Superior temporal gyrus (tissue), 1 donor: ENCODE measurements at regions not wholly inside any gene's neighbourhood (a gene's known extent, or its start where the extent isn't known, plus 50 kb on each side); places are given as distances from the start of the nearest gene placed in this dataset.
"Not testable (repeated sequence)": the region's sequence is repeated elsewhere in the genome, so short reads cannot be mapped to it uniquely, and the experiment has no call there.

Experiments used
- DNase-seq: peaks from one replicate; pipeline ENCODE4 v3.0.0-alpha.2; 2016; ENCODE audit errors: extremely low spot score

GRCh38 chr1:215400741-215401140, 166.4 kb upstream of the KCTD3 start:
- DNase-seq, result no peak

- DNase-seq, result no peak
Measured at GRCh38 chr1:215402147-215402546, 165.0 kb upstream of the KCTD3 start.

- DNase-seq, result no peak
Measured at GRCh38 chr1:215405211-215405610, 161.9 kb upstream of the KCTD3 start.

- DNase-seq, result no peak
Measured at GRCh38 chr1:215406927-215407326, 160.2 kb upstream of the KCTD3 start.

GRCh38 chr1:215407575-215407974, 159.5 kb upstream of the KCTD3 start:
- DNase-seq, result no peak

GRCh38 chr1:215409546-215409945, 157.6 kb upstream of the KCTD3 start:
- not testable (repeated sequence) for DNase-seq

GRCh38 chr1:215415521-215415920, 151.6 kb upstream of the KCTD3 start:
- DNase-seq, result not testable (repeated sequence)

- DNase-seq, result no peak
Measured at GRCh38 chr1:215416497-215416896, 150.6 kb upstream of the KCTD3 start.

- DNase-seq, result no peak
Measured at GRCh38 chr1:215417122-215417521, 150.0 kb upstream of the KCTD3 start.

- DNase-seq, result no peak
Measured at GRCh38 chr1:215418876-215419447, 148.1 kb upstream of the KCTD3 start.

GRCh38 chr1:215421744-215422143, 145.4 kb upstream of the KCTD3 start:
- no peak for DNase-seq

- no peak for DNase-seq
Measured at GRCh38 chr1:215423288-215423687, 143.8 kb upstream of the KCTD3 start.

- DNase-seq, result no peak
Measured at GRCh38 chr1:215425138-215425537, 142.0 kb upstream of the KCTD3 start.

GRCh38 chr1:215426101-215426500, 141.0 kb upstream of the KCTD3 start:
- DNase-seq, result no peak

- DNase-seq, result not testable (repeated sequence)
Measured at GRCh38 chr1:215432483-215433227, 134.4 kb upstream of the KCTD3 start.

- no peak for DNase-seq
Measured at GRCh38 chr1:215433237-215433636, 133.9 kb upstream of the KCTD3 start.

GRCh38 chr1:215439549-215439948, 127.6 kb upstream of the KCTD3 start:
- no peak for DNase-seq

GRCh38 chr1:215444715-215445414, 122.2 kb upstream of the KCTD3 start:
- DNase-seq, result no peak

GRCh38 chr1:215448014-215448413, 119.1 kb upstream of the KCTD3 start:
- not testable (repeated sequence) for DNase-seq

- DNase-seq, result not testable (repeated sequence)
Measured at GRCh38 chr1:215449147-215449546, 118.0 kb upstream of the KCTD3 start.

- DNase-seq, result no peak
Measured at GRCh38 chr1:215453440-215453839, 113.7 kb upstream of the KCTD3 start.

- no peak for DNase-seq
Measured at GRCh38 chr1:215457213-215457612, 109.9 kb upstream of the KCTD3 start.

- DNase-seq, result no peak
Measured at GRCh38 chr1:215458104-215458503, 109.0 kb upstream of the KCTD3 start.
